HEK293T (cell line): ENCODE measurements at regions not wholly inside any gene's neighbourhood (a gene's known extent, or its start where the extent isn't known, plus 50 kb on each side); places are given as distances from the start of the nearest gene placed in this dataset.

ENCODE experiments used
- CTCF ChIA-PET: fragments of 350-600 bp; formaldehyde crosslinking; extraction: SDS; loops from one replicate; lab custom pipeline; 2021; ENCODE audit warnings: antibody characterized with exemption, inconsistent platforms; lab: Yijun Ruan, JAX
- POLR2A ChIA-PET: fragments of 350-600 bp; formaldehyde crosslinking; extraction: SDS; loops from one replicate; lab custom pipeline; 2020; ENCODE audit warnings: antibody characterized with exemption, inconsistent platforms; lab: Yijun Ruan, JAX
- DNase-seq: peaks from one replicate; pipeline ENCODE4 v3.0.0; 2012; ENCODE audit warnings: mixed read lengths; ENCODE audit errors: extremely low spot score
- ARNT ChIP-seq: fragments of 450-650 bp; IDR thresholded peaks from 2 replicates; pipeline ENCODE4 v1.6.1; 2017; ENCODE audit warnings: mild to moderate bottlenecking
- BHLHE40 ChIP-seq: fragments of 450-650 bp; IDR thresholded peaks from 2 replicates; pipeline ENCODE4 v1.6.1; 2016; ENCODE audit warnings: mild to moderate bottlenecking, moderate library complexity, borderline replicate concordance
- CTBP1 ChIP-seq: fragments of 450-650 bp; IDR thresholded peaks from 2 replicates; pipeline ENCODE4 v1.6.1; 2016; ENCODE audit warnings: borderline replicate concordance
- ELF4 ChIP-seq: fragments of 450-650 bp; IDR thresholded peaks from 2 replicates; pipeline ENCODE4 v1.6.1; 2017; ENCODE audit warnings: antibody characterized with exemption
- FOXA1 ChIP-seq: fragments of 450-650 bp; IDR thresholded peaks from 2 replicates; pipeline ENCODE4 v1.6.1; 2016; ENCODE audit warnings: mild to moderate bottlenecking
- FOXK2 ChIP-seq: fragments of 450-650 bp; IDR thresholded peaks from 2 replicates; pipeline ENCODE4 v1.6.1; 2016; ENCODE audit warnings: mild to moderate bottlenecking
- FOXM1 ChIP-seq: fragments of 450-650 bp; IDR thresholded peaks from 2 replicates; pipeline ENCODE4 v1.6.1; 2017; ENCODE audit warnings: mild to moderate bottlenecking, borderline replicate concordance
- HDGF ChIP-seq: fragments of 450-650 bp; IDR thresholded peaks from 2 replicates; pipeline ENCODE4 v1.6.1; 2017; ENCODE audit warnings: antibody characterized with exemption, borderline replicate concordance
- L3MBTL2 ChIP-seq: fragments of 450-650 bp; conservative IDR thresholded peaks from 2 replicates; pipeline ENCODE4 v1.6.1; 2016; ENCODE audit warnings: mild to moderate bottlenecking
- LEF1 ChIP-seq: fragments of 450-650 bp; IDR thresholded peaks from 2 replicates; pipeline ENCODE4 v1.6.1; 2017; ENCODE audit warnings: mild to moderate bottlenecking, borderline replicate concordance
- NFRKB ChIP-seq: fragments of 450-650 bp; IDR thresholded peaks from 2 replicates; pipeline ENCODE4 v1.6.1; 2016; ENCODE audit warnings: mild to moderate bottlenecking, moderate library complexity
- PKNOX1 ChIP-seq: fragments of 450-650 bp; IDR thresholded peaks from 2 replicates; pipeline ENCODE4 v1.6.1; 2016
- SP1 ChIP-seq: fragments of 450-650 bp; IDR thresholded peaks from 2 replicates; pipeline ENCODE4 v1.6.1; 2017
- SUZ12 ChIP-seq: fragments of 450-650 bp; IDR thresholded peaks from 2 replicates; pipeline ENCODE4 v1.6.1; 2016; ENCODE audit warnings: mild to moderate bottlenecking
- TARDBP ChIP-seq: fragments of 450-650 bp; IDR thresholded peaks from 2 replicates; pipeline ENCODE4 v1.6.1; 2016
- ZNF384 ChIP-seq: fragments of 450-650 bp; IDR thresholded peaks from 2 replicates; pipeline ENCODE4 v1.6.1; 2016

DNA sequence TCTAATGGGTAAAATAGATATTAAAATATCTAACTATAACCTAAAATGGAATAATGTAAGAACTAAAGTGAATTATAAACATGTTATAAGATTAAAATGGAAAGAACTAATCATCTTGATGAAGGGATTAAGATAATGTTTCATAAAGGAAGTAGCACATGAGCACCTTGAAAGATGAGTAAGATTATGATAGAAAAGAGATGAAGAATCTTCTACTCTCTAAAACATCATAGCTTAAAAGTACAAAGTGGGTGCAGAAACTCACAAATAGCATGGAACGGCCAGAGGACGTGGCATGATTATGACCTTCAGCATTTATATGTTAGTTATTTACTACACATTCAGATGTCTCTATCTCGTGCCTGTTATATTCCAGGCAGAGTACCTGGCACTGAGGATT, 76.2 kb upstream of the COL5A2 start:
- no peak for DNase-seq
- CTCF ChIA-PET: interaction anchor here (0.6 kb wide), 1 partner anchor 37 kb away, joined by 5 read pairs; no protein-coding TSS in a partner anchor
- TF ChIP-seq SP1: no peak
- no peak for TF ChIP-seq SUZ12
- no peak for TF ChIP-seq BHLHE40
- TF ChIP-seq LEF1: no peak
- no peak for TF ChIP-seq HDGF
- no peak for TF ChIP-seq ELF4
- no peak for TF ChIP-seq CTBP1
- TF ChIP-seq ZNF384: no peak
- no peak for TF ChIP-seq PKNOX1
- TF ChIP-seq L3MBTL2: no peak
- no peak for TF ChIP-seq FOXK2
- TF ChIP-seq FOXA1: no peak
- no peak for TF ChIP-seq ARNT
- no peak for TF ChIP-seq FOXM1
- TF ChIP-seq NFRKB: no peak
- no peak for TF ChIP-seq TARDBP
- POLR2A ChIA-PET: no interaction called here

DNA sequence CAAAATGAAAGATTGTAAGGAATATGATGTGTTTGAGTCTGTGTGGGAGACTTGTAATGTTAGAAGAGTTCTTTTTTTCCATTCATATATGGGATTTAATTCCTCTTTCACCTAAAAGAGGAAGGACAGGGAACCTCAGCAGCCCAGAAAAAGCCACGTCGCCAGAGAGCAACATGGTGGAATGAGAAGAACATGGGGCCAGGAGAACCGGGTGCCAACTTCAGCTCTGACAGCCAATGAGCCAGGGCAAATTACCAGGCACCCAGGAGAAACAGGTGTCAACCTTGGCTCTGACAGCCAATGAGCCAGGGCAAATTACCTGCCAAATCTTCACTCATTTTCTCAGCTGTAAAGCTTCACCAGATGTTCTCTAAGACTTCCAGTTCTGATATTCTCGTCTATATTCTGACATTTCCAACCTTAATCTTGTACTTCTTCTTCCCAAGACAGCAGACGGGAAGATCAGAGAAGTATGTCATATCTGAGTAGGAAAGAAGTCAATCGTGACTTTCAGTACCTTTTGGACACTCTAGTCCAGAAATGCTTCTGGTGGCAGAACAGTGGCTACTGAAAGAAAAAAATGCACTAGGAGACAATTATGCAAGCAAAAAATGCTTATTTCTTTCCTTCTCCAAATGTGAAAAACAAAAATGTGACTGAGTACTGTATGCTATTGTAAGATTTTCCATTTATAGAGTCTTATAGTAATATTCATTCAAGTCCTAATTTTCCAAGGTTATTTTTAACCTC, 79.2 kb upstream of the COL5A2 start:
- POLR2A ChIA-PET: no interaction called here
- CTCF ChIA-PET: no interaction called here
- no peak for TF ChIP-seq CTBP1
- no peak for DNase-seq

DNA sequence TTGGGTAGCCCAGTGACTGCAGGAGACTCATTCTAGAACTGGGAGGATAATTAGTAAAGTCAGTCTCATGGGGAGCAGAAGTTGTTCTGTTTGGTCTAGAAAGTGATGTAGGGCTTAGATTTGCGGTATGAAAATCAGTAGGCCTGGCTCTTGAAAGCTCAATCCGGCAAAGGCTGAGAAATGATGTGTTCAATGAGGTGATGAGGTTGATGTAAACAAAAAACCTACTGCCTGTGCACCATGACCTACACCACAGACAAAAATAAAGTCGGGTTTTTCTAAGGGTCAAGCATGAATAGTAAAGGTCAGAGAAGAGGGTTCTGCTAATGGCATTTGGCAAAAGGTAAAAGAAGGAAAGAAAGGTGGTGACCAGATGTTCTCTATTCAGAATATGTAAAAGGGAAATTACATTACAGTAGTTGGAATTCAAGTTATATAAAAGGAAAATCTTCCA, 80.8 kb upstream of the COL5A2 start:
- ChIA-PET POLR2A (no interaction called here), CTCF (interaction anchor here (0.6 kb wide), 1 partner anchor 82 kb away, joined by 3 read pairs; no protein-coding TSS in a partner anchor)
- TF ChIP-seq FOXK2: no peak
- no peak for TF ChIP-seq TARDBP
- TF ChIP-seq LEF1: no peak
- TF ChIP-seq L3MBTL2: no peak
- TF ChIP-seq FOXA1: no peak
- TF ChIP-seq NFRKB: no peak
- TF ChIP-seq ZNF384: no peak
- TF ChIP-seq SUZ12: no peak
- no peak for TF ChIP-seq ELF4
- TF ChIP-seq PKNOX1: no peak
- TF ChIP-seq FOXM1: no peak
- TF ChIP-seq ARNT: no peak
- TF ChIP-seq CTBP1: no peak
- TF ChIP-seq BHLHE40: no peak
- no peak for TF ChIP-seq HDGF
- TF ChIP-seq SP1: no peak
- DNase-seq: no peak

- CTCF ChIA-PET: no interaction called here
- DNase-seq: no peak
- no peak for TF ChIP-seq HDGF
- TF ChIP-seq NFRKB: no peak
- no peak for TF ChIP-seq LEF1
- TF ChIP-seq FOXM1: no peak
- no peak for TF ChIP-seq ZNF384
- no peak for TF ChIP-seq CTBP1
- no peak for TF ChIP-seq PKNOX1
- no peak for TF ChIP-seq ELF4
- no peak for TF ChIP-seq TARDBP
- TF ChIP-seq FOXA1: no peak
- no peak for TF ChIP-seq SUZ12
- no peak for TF ChIP-seq L3MBTL2
- POLR2A ChIA-PET: no interaction called here
These were observed 81.9 kb upstream of the COL5A2 start for GRCh38 chr2:189261431-189261841.

GRCh38 chr2:189261916-189262315, 82.4 kb upstream of the COL5A2 start:
- CTCF ChIA-PET: no interaction called here
- TF ChIP-seq L3MBTL2: no peak
- no peak for TF ChIP-seq FOXK2
- TF ChIP-seq NFRKB: no peak
- TF ChIP-seq FOXM1: no peak
- no peak for TF ChIP-seq CTBP1
- TF ChIP-seq BHLHE40: no peak

GRCh38 chr2:189265696-189266320, 86.2 kb upstream of the COL5A2 start:
- no peak for DNase-seq
- POLR2A ChIA-PET: no interaction called here
- TF ChIP-seq ARNT: no peak
- CTCF ChIA-PET: no interaction called here

More at GRCh38 chr2:189261916-189262315, 82.4 kb upstream of the COL5A2 start:
- POLR2A ChIA-PET: no interaction called here
- DNase-seq: no peak
